Panc1 (cell line): ENCODE measurements at regions not wholly inside any gene's neighbourhood (a gene's known extent, or its start where the extent isn't known, plus 50 kb on each side); places are given as distances from the start of the nearest gene placed in this dataset.

ENCODE experiments used
- SIN3A ChIP-seq: IDR thresholded peaks from 2 replicates; pipeline ENCODE4 v1.6.1; 2012; ENCODE audit warnings: low read depth, mild to moderate bottlenecking, low read length, moderate library complexity, borderline replicate concordance; ENCODE audit not compliant: insufficient read depth
- TCF7L2 ChIP-seq: IDR thresholded peaks from 2 replicates; pipeline ENCODE4 v1.6.1; 2011; ENCODE audit warnings: mild to moderate bottlenecking, low read depth, low read length, inconsistent platforms
- TF ChIP-seq, protein P1 (sequence below): fragments of 450-650 bp; IDR thresholded peaks from 2 replicates; pipeline ENCODE4 v1.5.1; 2017; ENCODE audit warnings: mild to moderate bottlenecking

DNA sequence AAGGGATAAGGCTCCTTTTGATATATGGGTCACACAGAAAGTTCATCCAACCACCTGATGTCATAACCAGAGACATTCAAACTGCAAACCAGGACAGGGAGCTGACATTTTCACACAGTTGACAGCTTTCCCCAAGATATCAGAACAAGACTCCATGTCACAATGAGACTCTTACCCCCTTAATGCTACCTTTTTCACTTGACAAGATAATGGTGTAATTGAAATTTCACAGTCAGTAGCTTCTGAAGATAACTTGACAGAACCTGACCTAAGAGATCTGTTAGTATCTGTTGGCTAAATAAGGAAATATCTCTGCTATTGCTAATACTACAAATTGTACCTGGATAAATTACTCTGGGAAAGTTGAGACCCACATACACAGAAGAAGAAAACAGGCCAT is 187.3 kb downstream of the C12orf50 start:
- TF ChIP-seq, protein P1, sequence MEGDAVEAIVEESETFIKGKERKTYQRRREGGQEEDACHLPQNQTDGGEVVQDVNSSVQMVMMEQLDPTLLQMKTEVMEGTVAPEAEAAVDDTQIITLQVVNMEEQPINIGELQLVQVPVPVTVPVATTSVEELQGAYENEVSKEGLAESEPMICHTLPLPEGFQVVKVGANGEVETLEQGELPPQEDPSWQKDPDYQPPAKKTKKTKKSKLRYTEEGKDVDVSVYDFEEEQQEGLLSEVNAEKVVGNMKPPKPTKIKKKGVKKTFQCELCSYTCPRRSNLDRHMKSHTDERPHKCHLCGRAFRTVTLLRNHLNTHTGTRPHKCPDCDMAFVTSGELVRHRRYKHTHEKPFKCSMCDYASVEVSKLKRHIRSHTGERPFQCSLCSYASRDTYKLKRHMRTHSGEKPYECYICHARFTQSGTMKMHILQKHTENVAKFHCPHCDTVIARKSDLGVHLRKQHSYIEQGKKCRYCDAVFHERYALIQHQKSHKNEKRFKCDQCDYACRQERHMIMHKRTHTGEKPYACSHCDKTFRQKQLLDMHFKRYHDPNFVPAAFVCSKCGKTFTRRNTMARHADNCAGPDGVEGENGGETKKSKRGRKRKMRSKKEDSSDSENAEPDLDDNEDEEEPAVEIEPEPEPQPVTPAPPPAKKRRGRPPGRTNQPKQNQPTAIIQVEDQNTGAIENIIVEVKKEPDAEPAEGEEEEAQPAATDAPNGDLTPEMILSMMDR = no peak
- no peak for TF ChIP-seq TCF7L2
- TF ChIP-seq SIN3A = no peak
